IMR-90 (cell line): ENCODE measurements at regions not wholly inside any gene's neighbourhood (a gene's known extent, or its start where the extent isn't known, plus 50 kb on each side); places are given as distances from the start of the nearest gene placed in this dataset.

ENCODE experiments used
- ATAC-seq: fragments of 200-7000 bp; cut with Tn5 transposase; 2 replicates; pipeline ENCODE4 v1.9.1; 2020; ENCODE audit warnings: low read depth, mild to moderate bottlenecking, moderate library complexity
- BruUV-seq: library from RNA; stranded (reverse); fragments of 400-500 nt; replicated peaks from 2 replicates; lab custom pipeline; 2021; lab: Mats Ljungman, UMichigan
- CTCF ChIA-PET: fragments of 300-600 bp; formaldehyde crosslinking; extraction: SDS; loops from one replicate; lab custom pipeline; 2021; ENCODE audit warnings: antibody characterized with exemption; lab: Yijun Ruan, JAX
- POLR2A ChIA-PET: fragments of 300-600 bp; sonication (Branson Sonifier 250); formaldehyde crosslinking; loops from one replicate; lab custom pipeline; 2022; ENCODE audit warnings: antibody characterized with exemption; ENCODE audit not compliant: unreplicated experiment; lab: Charles Lee
- DNase-seq: peaks from one replicate; pipeline ENCODE4 v3.0.0; 2013
- H2AFZ ChIP-seq: replicated peaks from 2 replicates; pipeline ENCODE3; 2013; ENCODE audit warnings: low read length, mild to moderate bottlenecking; ENCODE audit not compliant: poor library complexity
- H2AK5ac ChIP-seq: 2 replicates; pipeline ENCODE4 v1.6.1; 2013; ENCODE audit warnings: low read depth, low read length, inconsistent platforms
- H2AK9ac ChIP-seq: replicated peaks from 2 replicates; pipeline ENCODE3; 2013; ENCODE audit warnings: mild to moderate bottlenecking, low read depth, low read length, moderate library complexity; ENCODE audit not compliant: poor library complexity
- H2BK120ac ChIP-seq: 2 replicates; pipeline ENCODE4 v1.6.1; 2013; ENCODE audit warnings: low read depth, low read length, inconsistent platforms
- H2BK15ac ChIP-seq: 3 replicates; pipeline ENCODE4 v1.6.1; 2013; ENCODE audit warnings: low read depth, low read length, inconsistent platforms
- H2BK20ac ChIP-seq: 2 replicates; pipeline ENCODE4 v1.6.1; 2013; ENCODE audit warnings: low read depth, mild to moderate bottlenecking, inconsistent platforms, low read length, moderate library complexity
- H2BK5ac ChIP-seq: 2 replicates; pipeline ENCODE4 v1.6.1; 2013; ENCODE audit warnings: mild to moderate bottlenecking, low read depth, low read length, inconsistent platforms; ENCODE audit not compliant: poor library complexity, severe bottlenecking
- H3K14ac ChIP-seq: replicated peaks from 2 replicates; pipeline ENCODE4 v1.6.1; 2013; ENCODE audit warnings: low read depth, low read length, inconsistent platforms
- H3K18ac ChIP-seq: 2 replicates; pipeline ENCODE4 v1.6.1; 2013; ENCODE audit warnings: low read depth, low read length, control low read depth
- H3K23ac ChIP-seq: 2 replicates; pipeline ENCODE4 v1.6.1; 2013; ENCODE audit warnings: low read depth, low read length, inconsistent platforms
- H3K27ac ChIP-seq: 2 replicates; pipeline ENCODE4 v1.5.1; 2013; ENCODE audit warnings: mild to moderate bottlenecking, control low read depth, low read length; ENCODE audit not compliant: insufficient read depth
- H3K27me3 ChIP-seq: 2 replicates; pipeline ENCODE4 v1.6.1; 2013; ENCODE audit warnings: low read length; ENCODE audit not compliant: control insufficient read depth, insufficient read depth
- H3K36me3 ChIP-seq: 2 replicates; pipeline ENCODE4 v1.6.1; 2013; ENCODE audit warnings: low read length, mixed read lengths; ENCODE audit not compliant: control insufficient read depth, insufficient read depth
- H3K4ac ChIP-seq: 2 replicates; pipeline ENCODE4 v1.6.1; 2013; ENCODE audit warnings: low read depth, low read length, inconsistent platforms
- H3K4me1 ChIP-seq: 2 replicates; pipeline ENCODE4 v1.6.1; 2013; ENCODE audit warnings: low read length, mixed read lengths; ENCODE audit not compliant: control insufficient read depth, insufficient read depth
- H3K4me2 ChIP-seq: 2 replicates; pipeline ENCODE4 v1.6.1; 2013; ENCODE audit warnings: low read depth, mild to moderate bottlenecking, control low read depth, low read length, moderate library complexity
- H3K4me3 ChIP-seq: 2 replicates; pipeline ENCODE4 v1.5.1; 2013; ENCODE audit warnings: low read depth, mild to moderate bottlenecking, control low read depth, low read length, moderate library complexity; ENCODE audit not compliant: insufficient read depth
- H3K56ac ChIP-seq: 2 replicates; pipeline ENCODE4 v1.6.1; 2013; ENCODE audit warnings: low read length, inconsistent platforms; ENCODE audit not compliant: insufficient read depth; ENCODE audit errors: extremely low read depth
- H3K79me1 ChIP-seq, 2 experiments: 2 replicates each; pipeline ENCODE4 v1.6.1; 2013; ENCODE audit warnings: low read length in 2 of 2, inconsistent platforms in 1 of 2, low read depth in 1 of 2
- H3K9ac ChIP-seq: 2 replicates; pipeline ENCODE4 v1.6.1; 2013; ENCODE audit warnings: low read depth, low read length, control low read depth
- H3K9me1 ChIP-seq: 2 replicates; pipeline ENCODE4 v1.6.1; 2013; ENCODE audit warnings: low read length, inconsistent platforms; ENCODE audit not compliant: insufficient read depth
- H3K9me3 ChIP-seq: 2 replicates; pipeline ENCODE4 v1.6.1; 2013; ENCODE audit warnings: low read length; ENCODE audit not compliant: control insufficient read depth, insufficient read depth
- H4K20me1 ChIP-seq: 2 replicates; pipeline ENCODE4 v1.6.1; 2013; ENCODE audit warnings: low read length, inconsistent platforms; ENCODE audit not compliant: insufficient read depth
- H4K5ac ChIP-seq: 2 replicates; pipeline ENCODE4 v1.6.1; 2013; ENCODE audit warnings: mild to moderate bottlenecking, low read depth, low read length, control low read depth
- H4K8ac ChIP-seq, 2 experiments: 2 replicates each; pipeline ENCODE4 v1.6.1; 2013; ENCODE audit warnings: low read depth in 2 of 2, low read length in 2 of 2, control low read depth in 1 of 2, inconsistent platforms in 1 of 2
- H4K91ac ChIP-seq: 2 replicates; pipeline ENCODE4 v1.6.1; 2013; ENCODE audit warnings: low read depth, low read length, inconsistent platforms; ENCODE audit not compliant: insufficient read depth
- BHLHE40 ChIP-seq: fragments of 150-350 bp; IDR thresholded peaks from 2 replicates; pipeline ENCODE4 v1.6.1; 2016; ENCODE audit warnings: mild to moderate bottlenecking, low read depth, low read length
- CEBPB ChIP-seq: IDR thresholded peaks from 2 replicates; pipeline ENCODE4 v1.6.1; 2012; ENCODE audit warnings: low read depth, low read length, improper control_type of control experiment
- CHD1 ChIP-seq: IDR thresholded peaks from 2 replicates; pipeline ENCODE4 v1.6.1; 2012; ENCODE audit warnings: low read depth, low read length, improper control_type of control experiment
- CTCF ChIP-seq: conservative IDR thresholded peaks from 2 replicates; pipeline ENCODE4 v1.5.1; 2012; ENCODE audit warnings: mild to moderate bottlenecking, low read depth, low read length, improper control_type of control experiment
- ELK1 ChIP-seq: fragments of 150-350 bp; IDR thresholded peaks from 2 replicates; pipeline ENCODE4 v1.6.1; 2016; ENCODE audit warnings: low read depth, mild to moderate bottlenecking, low read length, moderate library complexity, borderline replicate concordance
- FOS ChIP-seq: fragments of 150-350 bp; IDR thresholded peaks from 2 replicates; pipeline ENCODE4 v1.6.1; 2016; ENCODE audit warnings: low read depth, low read length
- MAFK ChIP-seq: IDR thresholded peaks from 2 replicates; pipeline ENCODE4 v1.6.1; 2012; ENCODE audit warnings: low read depth, low read length, improper control_type of control experiment
- MAZ ChIP-seq: IDR thresholded peaks from 2 replicates; pipeline ENCODE4 v1.6.1; 2012; ENCODE audit warnings: low read depth, mild to moderate bottlenecking, low read length, improper control_type of control experiment, moderate library complexity, borderline replicate concordance
- MXI1 ChIP-seq: IDR thresholded peaks from 2 replicates; pipeline ENCODE4 v1.6.1; 2012; ENCODE audit warnings: low read depth, mild to moderate bottlenecking, low read length, moderate library complexity, borderline replicate concordance
- NFE2L2 ChIP-seq: fragments of 150-350 bp; IDR thresholded peaks from 2 replicates; pipeline ENCODE4 v1.6.1; 2016; ENCODE audit warnings: low read depth, mild to moderate bottlenecking, low read length
- POLR2A ChIP-seq: IDR thresholded peaks from 2 replicates; pipeline ENCODE4 v1.6.1; 2012; ENCODE audit warnings: mild to moderate bottlenecking, low read depth, low read length
- RAD21 ChIP-seq: IDR thresholded peaks from 2 replicates; pipeline ENCODE4 v1.6.1; 2012; ENCODE audit warnings: low read length, improper control_type of control experiment
- RCOR1 ChIP-seq: IDR thresholded peaks from 2 replicates; pipeline ENCODE4 v1.6.1; 2012; ENCODE audit warnings: mild to moderate bottlenecking, low read length, improper control_type of control experiment; ENCODE audit not compliant: insufficient replicate concordance
- RFX5 ChIP-seq: IDR thresholded peaks from 2 replicates; pipeline ENCODE4 v1.8.0; 2012; ENCODE audit warnings: low read depth, mild to moderate bottlenecking, low read length, moderate library complexity
- SMC3 ChIP-seq: fragments of 150-350 bp; IDR thresholded peaks from 2 replicates; pipeline ENCODE4 v1.6.1; 2016; ENCODE audit warnings: low read depth, mild to moderate bottlenecking, antibody characterized with exemption, low read length, moderate library complexity
- USF2 ChIP-seq: fragments of 150-350 bp; IDR thresholded peaks from 2 replicates; pipeline ENCODE4 v1.6.1; 2017; ENCODE audit warnings: mild to moderate bottlenecking, antibody characterized with exemption, low read length, low read depth
- WGBS, 2 experiments: methylation state at CpG; one replicate each; pipeline versions ENCODE4 v1.1.5 to v1.1.7; 2013; ENCODE audit warnings: missing lambda C conversion rate in 2 of 2; ENCODE audit not compliant: insufficient read length in 1 of 2; ENCODE audit errors: extremely low coverage in 2 of 2; 5-methylcytosine and 5-hydroxymethylcytosine counted together
- dilution Hi-C: fragments of 300-500 bp; cut with HindIII; formaldehyde crosslinking; loops from one replicate; pipeline ENCODE4 v1.14.3; 2018; ENCODE audit warnings: low sequenced_read_pairs; ENCODE audit not compliant: unreplicated experiment
- in situ Hi-C: fragments of 300-500 bp; cut with MboI; formaldehyde crosslinking; loops from 3 replicates; pipeline ENCODE4 v1.14.3; 2019; ENCODE audit warnings: low sequenced_read_pairs, inconsistent platforms, mixed read lengths
- intact Hi-C: fragments of 100-400 bp; cut with micrococcal nuclease; formaldehyde crosslinking; loops from 2 replicates; pipeline ENCODE4 v1.10.0; 2022

GRCh38 chr5:42930934-42931333, 109.2 kb downstream of the ANXA2R start:
- dilution Hi-C loops (no loop called here), in situ Hi-C loops (no loop called here), intact Hi-C loops (no loop called here)
- ATAC-seq (no peak), DNase-seq (peak; percentile 18)
- no peak overlapping the region for H2AK5ac ChIP-seq
- H3K23ac ChIP-seq = no peak overlapping the region
- no peaks in the 10 kb centered on the region for H3K27me3 ChIP-seq
- no peaks in the 10 kb centered on the region for H3K36me3 ChIP-seq
- H2BK5ac ChIP-seq = no peak overlapping the region
- H3K4me3 ChIP-seq = no peak overlapping the region
- H2BK15ac ChIP-seq = no peak overlapping the region
- no peak overlapping the region for H3K9ac ChIP-seq
- no peaks in the 10 kb centered on the region for H3K9me3 ChIP-seq
- ChIA-PET CTCF (no interaction called here), POLR2A (no interaction called here)
- H2AK9ac ChIP-seq = no peak overlapping the region
- H3K14ac ChIP-seq = no peak overlapping the region
- no peak overlapping the region for H4K8ac ChIP-seq
- no TSS peak for BruUV-seq
- H3K4ac ChIP-seq = no peak overlapping the region
- no CpG with 5 or more reads among the region's 1 CpG for WGBS, 2 experiments
- H4K5ac ChIP-seq = no peak overlapping the region
- H3K4me1 ChIP-seq = 0 out of 2 replicates have a peak, but pooled peaks cover 2% of the 10 kb centered on the region
- H2AFZ ChIP-seq = no peak overlapping the region
- no peak overlapping the region for H3K27ac ChIP-seq
- no peak for TF ChIP-seq ELK1
- TF ChIP-seq CEBPB = no peak
- no peak for TF ChIP-seq RCOR1
- TF ChIP-seq POLR2A = no peak
- TF ChIP-seq SMC3 = no peak
- TF ChIP-seq FOS = no peak
- TF ChIP-seq MAZ = no peak
- no peak for TF ChIP-seq CHD1
- no peak for TF ChIP-seq NFE2L2
- no peak for TF ChIP-seq BHLHE40
- TF ChIP-seq RFX5 = no peak
- TF ChIP-seq USF2 = no peak
- no peak for TF ChIP-seq RAD21
- TF ChIP-seq CTCF = no peak
- TF ChIP-seq MAFK = no peak
- no peak for TF ChIP-seq MXI1
- H3K9me1 ChIP-seq = no peaks in the 10 kb centered on the region
- H2BK20ac ChIP-seq = no peak overlapping the region
- no peaks in the 10 kb centered on the region for H4K20me1 ChIP-seq
- no peak overlapping the region for H3K18ac ChIP-seq
- no peak overlapping the region for H3K4me2 ChIP-seq
- H2BK120ac ChIP-seq = no peak overlapping the region
- H3K79me1 ChIP-seq = no peaks in the 10 kb centered on the region
- no peak overlapping the region for H3K56ac ChIP-seq
- no peak overlapping the region for H4K91ac ChIP-seq
